Adrenal gland (tissue), 5 donors: ENCODE measurements at regions not wholly inside any gene's neighbourhood (a gene's known extent, or its start where the extent isn't known, plus 50 kb on each side); places are given as distances from the start of the nearest gene placed in this dataset.
"Not testable (repeated sequence)": the region's sequence is repeated elsewhere in the genome, so short reads cannot be mapped to it uniquely, and the experiment has no call there.

Experiments
- POLR2A ChIP-seq, 2 donors: fragments of 450-650 bp; IDR thresholded peaks; one replicate each; pipeline ENCODE4 v1.6.1; 2017; ENCODE audit warnings: antibody characterized with exemption in 2 of 2, mild to moderate bottlenecking in 2 of 2, moderate library complexity in 1 of 2
- TF ChIP-seq, protein P1 (sequence below), 6 experiments: fragments of 450-650 bp in 4 of 6; fragments of 200-600 bp in 2 of 6; sonication (generic) in 1 of 6; IDR thresholded peaks; 1 replicate in 5 of 6; 2 replicates in 1 of 6; pipeline versions ENCODE4 v1.5.1 to v1.8.0; 2016 to 2021; ENCODE audit warnings: antibody characterized with exemption in 6 of 6, mild to moderate bottlenecking in 2 of 6, moderate library complexity in 1 of 6
- donor health status: DM: no; HTN: no; CAD: no.

DNA sequence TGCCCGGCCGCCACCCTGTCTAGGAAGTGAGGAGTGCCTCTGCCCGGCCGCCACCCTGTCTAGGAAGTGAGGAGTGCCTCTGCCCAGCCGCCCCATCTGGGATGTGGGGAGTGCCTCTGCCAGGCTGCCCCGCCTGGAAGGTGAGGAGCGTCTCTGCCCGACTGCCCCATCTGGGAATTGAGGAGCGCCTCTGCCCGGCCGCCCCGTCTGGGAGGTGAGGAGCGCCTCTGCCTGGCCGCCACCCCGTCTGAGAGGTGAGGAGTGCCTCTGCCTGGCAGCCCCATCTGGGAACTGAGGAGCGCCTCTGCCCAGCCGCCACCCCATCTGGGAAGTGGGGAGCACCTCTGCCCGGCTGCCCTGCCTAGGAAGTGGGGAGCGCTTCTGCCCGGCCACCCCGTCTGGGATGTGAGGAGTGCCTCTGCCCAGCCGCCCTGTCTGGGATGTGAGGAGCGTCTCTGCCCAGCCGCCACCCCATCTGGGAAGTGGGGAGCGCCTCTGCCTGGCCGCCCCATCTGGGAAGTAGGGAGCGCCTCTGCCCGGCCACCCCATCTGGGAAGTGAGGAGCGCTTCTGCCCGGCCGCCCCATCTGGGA, 91.1 kb upstream of the ZNF519 start:
- TF ChIP-seq, protein P1, sequence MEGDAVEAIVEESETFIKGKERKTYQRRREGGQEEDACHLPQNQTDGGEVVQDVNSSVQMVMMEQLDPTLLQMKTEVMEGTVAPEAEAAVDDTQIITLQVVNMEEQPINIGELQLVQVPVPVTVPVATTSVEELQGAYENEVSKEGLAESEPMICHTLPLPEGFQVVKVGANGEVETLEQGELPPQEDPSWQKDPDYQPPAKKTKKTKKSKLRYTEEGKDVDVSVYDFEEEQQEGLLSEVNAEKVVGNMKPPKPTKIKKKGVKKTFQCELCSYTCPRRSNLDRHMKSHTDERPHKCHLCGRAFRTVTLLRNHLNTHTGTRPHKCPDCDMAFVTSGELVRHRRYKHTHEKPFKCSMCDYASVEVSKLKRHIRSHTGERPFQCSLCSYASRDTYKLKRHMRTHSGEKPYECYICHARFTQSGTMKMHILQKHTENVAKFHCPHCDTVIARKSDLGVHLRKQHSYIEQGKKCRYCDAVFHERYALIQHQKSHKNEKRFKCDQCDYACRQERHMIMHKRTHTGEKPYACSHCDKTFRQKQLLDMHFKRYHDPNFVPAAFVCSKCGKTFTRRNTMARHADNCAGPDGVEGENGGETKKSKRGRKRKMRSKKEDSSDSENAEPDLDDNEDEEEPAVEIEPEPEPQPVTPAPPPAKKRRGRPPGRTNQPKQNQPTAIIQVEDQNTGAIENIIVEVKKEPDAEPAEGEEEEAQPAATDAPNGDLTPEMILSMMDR (IDR thresholded peaks at IDR 0.05) = not testable (repeated sequence)
- not testable (repeated sequence) for TF ChIP-seq POLR2A (IDR thresholded peaks at IDR 0.05)
